Endothelial cell of umbilical vein (primary cell): ENCODE measurements at regions not wholly inside any gene's neighbourhood (a gene's known extent, or its start where the extent isn't known, plus 50 kb on each side); places are given as distances from the start of the nearest gene placed in this dataset.

Source experiments
- BruUV-seq: library from RNA; stranded (reverse); fragments of 400-500 nt; replicated peaks from 2 replicates; lab custom pipeline; 2021; lab: Mats Ljungman, UMichigan
- CTCF ChIA-PET: fragments of 300-600, 350-600 bp; sonication (Branson Sonifier 250); formaldehyde crosslinking; loops from one replicate; lab custom pipeline; 2021; ENCODE audit warnings: antibody characterized with exemption, inconsistent platforms; lab: Charles Lee
- POLR2A ChIA-PET: fragments of 300-600, 350-600 bp; sonication (Branson Sonifier 250); formaldehyde crosslinking; loops from one replicate; lab custom pipeline; 2021; ENCODE audit warnings: antibody characterized with exemption, inconsistent platforms; lab: Charles Lee
- DNase-seq: peaks from one replicate; pipeline ENCODE4 v3.0.0-alpha.2; 2011; ENCODE audit warnings: low read depth, low spot score
- FAIRE-seq: peaks from 2 replicates; lab custom pipeline; 2011; peaks lifted over from hg19 to GRCh38; lab: Jason Lieb, UNC
- H2AFZ ChIP-seq: 2 replicates; pipeline ENCODE4 v1.6.0; 2012; ENCODE audit warnings: low read depth, low read length, control low read depth, inconsistent platforms
- H3K27ac ChIP-seq: 2 replicates; pipeline ENCODE4 v1.5.1; 2011; ENCODE audit warnings: low read depth, mild to moderate bottlenecking, control low read depth, low read length, moderate library complexity; ENCODE audit not compliant: insufficient read depth
- H3K27me3 ChIP-seq, 2 experiments: 2 replicates each; pipeline versions ENCODE4 v1.6.0 to v1.6.1; 2011; ENCODE audit warnings: low read length in 2 of 2, mixed read lengths in 1 of 2; ENCODE audit not compliant: control insufficient read depth in 2 of 2, insufficient read depth in 2 of 2
- H3K36me3 ChIP-seq, 2 experiments: 2 replicates in 1 of 2; 3 replicates in 1 of 2; pipeline ENCODE4 v1.5.1; 2011; ENCODE audit warnings: low read length in 2 of 2, mild to moderate bottlenecking in 1 of 2, moderate library complexity in 1 of 2; ENCODE audit not compliant: control insufficient read depth in 2 of 2, insufficient read depth in 2 of 2; ENCODE audit errors: extremely low read depth in 1 of 2
- H3K4me1 ChIP-seq: 3 replicates; pipeline ENCODE4 v1.5.1; 2011; ENCODE audit warnings: mild to moderate bottlenecking, low read length; ENCODE audit not compliant: control insufficient read depth, insufficient read depth; ENCODE audit errors: extremely low read depth
- H3K4me2 ChIP-seq: 2 replicates; pipeline ENCODE4 v1.6.1; 2011; ENCODE audit warnings: low read length, control low read depth, mixed read lengths; ENCODE audit not compliant: insufficient read depth
- H3K4me3 ChIP-seq, 3 experiments: fragments of 200-600 bp in 1 of 3; sonication (generic), shearing (Covaris generic) in 1 of 3; replicated peaks in 1 of 3; 2 replicates each; pipeline ENCODE4 v1.5.1; 2011 to 2016; ENCODE audit warnings: control low read depth in 3 of 3, low read length in 3 of 3, mild to moderate bottlenecking in 2 of 3, inconsistent platforms in 1 of 3, low read depth in 1 of 3, moderate library complexity in 1 of 3; ENCODE audit not compliant: insufficient read depth in 1 of 3
- H3K79me2 ChIP-seq: 2 replicates; pipeline ENCODE4 v1.6.0; 2012; ENCODE audit warnings: low read length, inconsistent platforms; ENCODE audit not compliant: control insufficient read depth, insufficient read depth
- H3K9ac ChIP-seq: replicated peaks from 2 replicates; pipeline ENCODE3; 2011; ENCODE audit warnings: low read length, control low read depth; ENCODE audit not compliant: insufficient read depth; ENCODE audit errors: extremely low read depth
- H3K9me1 ChIP-seq: replicated peaks from 3 replicates; pipeline ENCODE4 v1.6.0; 2011; ENCODE audit warnings: mild to moderate bottlenecking, low read length; ENCODE audit not compliant: control insufficient read depth, insufficient read depth; ENCODE audit errors: extremely low read depth
- H3K9me3 ChIP-seq: replicated peaks from 2 replicates; pipeline ENCODE4 v1.5.1; 2012; ENCODE audit warnings: low read length, inconsistent platforms; ENCODE audit not compliant: control insufficient read depth, insufficient read depth
- H4K20me1 ChIP-seq: replicated peaks from 2 replicates; pipeline ENCODE3; 2011; ENCODE audit warnings: mild to moderate bottlenecking, low read length; ENCODE audit not compliant: control insufficient read depth, insufficient read depth; ENCODE audit errors: extremely low read depth
- EZH2 ChIP-seq: IDR thresholded peaks from 2 replicates; pipeline ENCODE4 v1.6.1; 2012; ENCODE audit warnings: borderline replicate concordance, low read depth, mild to moderate bottlenecking, moderate library complexity, low read length, inconsistent platforms; ENCODE audit not compliant: severe bottlenecking
- FOS ChIP-seq: IDR thresholded peaks from 2 replicates; pipeline ENCODE4 v1.6.1; 2011; ENCODE audit warnings: mild to moderate bottlenecking, low read length, moderate library complexity, borderline replicate concordance; ENCODE audit not compliant: insufficient read depth
- GATA2 ChIP-seq: IDR thresholded peaks from 2 replicates; pipeline ENCODE4 v1.7.0; 2011; ENCODE audit warnings: low read depth, mild to moderate bottlenecking, moderate library complexity, mixed read lengths, low read length; ENCODE audit not compliant: insufficient read length, insufficient read depth
- JUN ChIP-seq: IDR thresholded peaks from 2 replicates; pipeline ENCODE4 v1.6.1; 2011; ENCODE audit warnings: borderline replicate concordance, low read depth; ENCODE audit not compliant: insufficient read length, insufficient read depth
- MAX ChIP-seq: IDR thresholded peaks from 2 replicates; pipeline ENCODE4 v1.6.1; 2011; ENCODE audit not compliant: insufficient read depth, insufficient read length
- MYC ChIP-seq: IDR thresholded peaks from one replicate; pipeline ENCODE4 v1.6.1; 2011; ENCODE audit warnings: mild to moderate bottlenecking, low read depth, low read length
- POLR2A ChIP-seq: IDR thresholded peaks from 2 replicates; pipeline ENCODE4 v1.6.1; 2012; ENCODE audit warnings: low read depth, mild to moderate bottlenecking, control low read depth, low read length
- POLR2AphosphoS5 ChIP-seq: IDR thresholded peaks from 2 replicates; pipeline ENCODE4 v1.6.1; 2012; ENCODE audit warnings: low read depth, mild to moderate bottlenecking, control low read depth, low read length, moderate library complexity; ENCODE audit not compliant: insufficient read depth
- dilution Hi-C: fragments of 300-500 bp; cut with MboI; formaldehyde crosslinking; loops from one replicate; pipeline ENCODE4 v1.15.0; 2019; ENCODE audit warnings: low sequenced_read_pairs; ENCODE audit not compliant: extremely low pct_ligation_motif_present
- intact Hi-C: fragments of 100-400 bp; cut with micrococcal nuclease; formaldehyde crosslinking; loops from one replicate; pipeline ENCODE4 v1.10.0; 2022
- TF ChIP-seq, protein P1 (sequence below), 2 donors: IDR thresholded peaks; 1 replicate in 1 of 2; 2 replicates in 1 of 2; pipeline ENCODE4 v1.5.1; 2011; ENCODE audit warnings: low read length in 2 of 2, mild to moderate bottlenecking in 2 of 2, moderate library complexity in 2 of 2, control low read depth in 1 of 2, inconsistent platforms in 1 of 2, low read depth in 1 of 2; ENCODE audit not compliant: insufficient read depth in 1 of 2; ENCODE audit errors: extremely low read depth in 1 of 2

GRCh38 chr20:61125546-61126180 is 126.4 kb upstream of the CDH4 start:
- H3K9me1 ChIP-seq: no peaks in the 10 kb centered on the region
- H2AFZ ChIP-seq: no peak overlapping the region
- FAIRE-seq (no peak), DNase-seq (no peak)
- H3K27ac ChIP-seq: no peak overlapping the region
- POLR2A ChIA-PET: no interaction called here
- intact Hi-C loops (no loop called here), dilution Hi-C loops (no loop called here)
- TF ChIP-seq POLR2AphosphoS5: no peak
- TF ChIP-seq MAX: no peak
- TF ChIP-seq GATA2: no peak
- TF ChIP-seq EZH2: no peak
- no peak for TF ChIP-seq JUN
- no peak for TF ChIP-seq MYC
- no peak for TF ChIP-seq POLR2A
- no peak for TF ChIP-seq FOS
- TF ChIP-seq, protein P1, sequence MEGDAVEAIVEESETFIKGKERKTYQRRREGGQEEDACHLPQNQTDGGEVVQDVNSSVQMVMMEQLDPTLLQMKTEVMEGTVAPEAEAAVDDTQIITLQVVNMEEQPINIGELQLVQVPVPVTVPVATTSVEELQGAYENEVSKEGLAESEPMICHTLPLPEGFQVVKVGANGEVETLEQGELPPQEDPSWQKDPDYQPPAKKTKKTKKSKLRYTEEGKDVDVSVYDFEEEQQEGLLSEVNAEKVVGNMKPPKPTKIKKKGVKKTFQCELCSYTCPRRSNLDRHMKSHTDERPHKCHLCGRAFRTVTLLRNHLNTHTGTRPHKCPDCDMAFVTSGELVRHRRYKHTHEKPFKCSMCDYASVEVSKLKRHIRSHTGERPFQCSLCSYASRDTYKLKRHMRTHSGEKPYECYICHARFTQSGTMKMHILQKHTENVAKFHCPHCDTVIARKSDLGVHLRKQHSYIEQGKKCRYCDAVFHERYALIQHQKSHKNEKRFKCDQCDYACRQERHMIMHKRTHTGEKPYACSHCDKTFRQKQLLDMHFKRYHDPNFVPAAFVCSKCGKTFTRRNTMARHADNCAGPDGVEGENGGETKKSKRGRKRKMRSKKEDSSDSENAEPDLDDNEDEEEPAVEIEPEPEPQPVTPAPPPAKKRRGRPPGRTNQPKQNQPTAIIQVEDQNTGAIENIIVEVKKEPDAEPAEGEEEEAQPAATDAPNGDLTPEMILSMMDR (IDR thresholded peaks at IDR 0.05; ENCODE audit: extremely low read depth in 1 of 2, insufficient read depth in 1 of 2, low read depth in 1 of 2, low read length in 2 of 2): no peak
- H3K36me3 ChIP-seq: no peaks in the 10 kb centered on the region
- H3K4me3 ChIP-seq: no peak overlapping the region
- H3K9me3 ChIP-seq: peaks cover 2% of the 10 kb centered on the region
- no peaks in the 10 kb centered on the region for H3K79me2 ChIP-seq
- H4K20me1 ChIP-seq: no peaks in the 10 kb centered on the region
- H3K27me3 ChIP-seq: no peaks in the 10 kb centered on the region
- CTCF ChIA-PET: no interaction called here
- no peak overlapping the region for H3K4me2 ChIP-seq
- BruUV-seq: no TSS peak
- H3K4me1 ChIP-seq: no peaks in the 10 kb centered on the region
- no peak overlapping the region for H3K9ac ChIP-seq
